Colonic mucosa (tissue), 4 donors: ENCODE measurements at regions not wholly inside any gene's neighbourhood (a gene's known extent, or its start where the extent isn't known, plus 50 kb on each side); places are given as distances from the start of the nearest gene placed in this dataset.

ENCODE experiments used
- DNase-seq: peaks from one replicate; pipeline ENCODE4 v3.0.0-alpha.2; 2020
- H3K27ac ChIP-seq: fragments of 200-600 bp; one replicate; pipeline ENCODE4 v1.8.0; 2021
- H3K27me3 ChIP-seq: fragments of 200-600 bp; one replicate; pipeline ENCODE4 v1.8.0; 2021
- H3K36me3 ChIP-seq: fragments of 200-600 bp; one replicate; pipeline ENCODE4 v1.8.0; 2021
- H3K4me1 ChIP-seq: fragments of 200-600 bp; one replicate; pipeline ENCODE4 v1.8.0; 2021; ENCODE audit warnings: mild to moderate bottlenecking
- H3K4me3 ChIP-seq: fragments of 200-600 bp; one replicate; pipeline ENCODE4 v1.8.0; 2021
- H3K9ac ChIP-seq, 2 donors: one replicate each; pipeline ENCODE4 v1.7.0; 2013; ENCODE audit warnings: control low read depth in 2 of 2, low read depth in 2 of 2, low read length in 2 of 2
- H3K9me3 ChIP-seq: fragments of 200-600 bp; one replicate; pipeline ENCODE4 v1.8.0; 2021
- CTCF ChIP-seq: fragments of 200-600 bp; IDR thresholded peaks from one replicate; pipeline ENCODE4 v1.8.0; 2022; ENCODE audit warnings: antibody characterized with exemption, mild to moderate bottlenecking
- intact Hi-C: fragments of 100-400 bp; cut with DNase I; formaldehyde crosslinking; loops from one replicate; pipeline ENCODE4 v1.14.1; 2022
- donor health status: healthy.
- donor health status: DM: no; HTN: no; CAD: no.
- donor health status: DM: no; HTN: no; CAD: no.

- peaks cover 5% of the 10 kb centered on the region for H3K36me3 ChIP-seq
- intact Hi-C loops, result no loop called here
- DNase-seq, result no peak
- H3K4me3 ChIP-seq, result no peak overlapping the region
- no peaks in the 10 kb centered on the region for H3K27me3 ChIP-seq
- no peaks in the 10 kb centered on the region for H3K9me3 ChIP-seq
- no peak overlapping the region for H3K9ac ChIP-seq
- no peak overlapping the region for H3K27ac ChIP-seq
- no peak for TF ChIP-seq CTCF
- no peaks in the 10 kb centered on the region for H3K4me1 ChIP-seq
These were observed 206.8 kb upstream of the TPM1 start for GRCh38 chr15:62835762-62836161.

- TF ChIP-seq CTCF, result no peak
- H3K27me3 ChIP-seq, result no peaks in the 10 kb centered on the region
- H3K4me1 ChIP-seq, result no peaks in the 10 kb centered on the region
- H3K9ac ChIP-seq, result no peak overlapping the region
- intact Hi-C loops, result no loop called here
- H3K9me3 ChIP-seq, result no peaks in the 10 kb centered on the region
- no peak overlapping the region for H3K27ac ChIP-seq
- peaks cover 5% of the 10 kb centered on the region for H3K36me3 ChIP-seq
- no peak for DNase-seq
- H3K4me3 ChIP-seq, result no peak overlapping the region
These were observed 201.8 kb upstream of the TPM1 start for GRCh38 chr15:62840526-62841268.

GRCh38 chr15:62841269-62841628 lies 201.3 kb upstream of the TPM1 start:
- H3K36me3 ChIP-seq, result peaks cover 5% of the 10 kb centered on the region
- no peak overlapping the region for H3K9ac ChIP-seq
- no peak overlapping the region for H3K4me3 ChIP-seq
- intact Hi-C loops, result no loop called here
- no peak for TF ChIP-seq CTCF
- no peaks in the 10 kb centered on the region for H3K9me3 ChIP-seq
- no peak for DNase-seq
- no peak overlapping the region for H3K27ac ChIP-seq
- H3K4me1 ChIP-seq, result no peaks in the 10 kb centered on the region
- H3K27me3 ChIP-seq, result no peaks in the 10 kb centered on the region

- H3K27ac ChIP-seq, result no peak overlapping the region
- H3K9me3 ChIP-seq, result no peaks in the 10 kb centered on the region
- peaks cover 5% of the 10 kb centered on the region for H3K36me3 ChIP-seq
- intact Hi-C loops, result no loop called here
- no peak overlapping the region for H3K4me3 ChIP-seq
- DNase-seq, result no peak
- H3K9ac ChIP-seq, result no peak overlapping the region
- no peaks in the 10 kb centered on the region for H3K27me3 ChIP-seq
- H3K4me1 ChIP-seq, result no peaks in the 10 kb centered on the region
- TF ChIP-seq CTCF, result no peak
These were observed 200.5 kb upstream of the TPM1 start for GRCh38 chr15:62841891-62842559.

GRCh38 chr15:62843311-62843710 lies 199.2 kb upstream of the TPM1 start:
- intact Hi-C loops, result no loop called here
- H3K9ac ChIP-seq, result no peak overlapping the region
- no peaks in the 10 kb centered on the region for H3K9me3 ChIP-seq
- no peak overlapping the region for H3K27ac ChIP-seq
- no peaks in the 10 kb centered on the region for H3K27me3 ChIP-seq
- peaks cover 5% of the 10 kb centered on the region for H3K36me3 ChIP-seq
- no peak for TF ChIP-seq CTCF
- no peak overlapping the region for H3K4me3 ChIP-seq
- no peak for DNase-seq
- no peaks in the 10 kb centered on the region for H3K4me1 ChIP-seq
